GM12801 (cell line): ENCODE measurements at regions not wholly inside any gene's neighbourhood (a gene's known extent, or its start where the extent isn't known, plus 50 kb on each side); places are given as distances from the start of the nearest gene placed in this dataset.

Experiments used
- TF ChIP-seq, protein P1 (sequence below): IDR thresholded peaks from one replicate; pipeline ENCODE4 v1.5.1; 2011; ENCODE audit warnings: control low read depth; ENCODE audit not compliant: insufficient read length; ENCODE audit errors: extremely low read depth

DNA sequence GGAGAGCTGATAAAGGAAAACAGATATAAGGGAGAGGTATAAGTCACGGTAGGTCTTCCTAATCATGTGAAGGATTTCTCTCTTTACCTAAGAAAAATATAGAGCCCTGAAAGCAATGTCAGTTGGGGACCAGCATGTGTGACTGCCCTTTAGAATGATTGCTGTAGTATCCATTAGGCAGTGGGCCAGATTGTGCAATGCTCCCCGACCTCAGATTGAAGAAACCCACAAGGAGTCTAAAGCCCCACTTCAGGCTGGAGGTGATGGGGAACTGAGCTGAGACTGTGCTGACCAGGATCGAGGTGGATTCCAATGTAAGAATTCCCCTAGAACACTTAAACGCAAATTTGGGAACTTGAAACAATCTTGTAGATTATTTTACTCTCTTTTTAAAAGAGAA, 614.4 kb downstream of the LIG4 start:
- TF ChIP-seq, protein P1, sequence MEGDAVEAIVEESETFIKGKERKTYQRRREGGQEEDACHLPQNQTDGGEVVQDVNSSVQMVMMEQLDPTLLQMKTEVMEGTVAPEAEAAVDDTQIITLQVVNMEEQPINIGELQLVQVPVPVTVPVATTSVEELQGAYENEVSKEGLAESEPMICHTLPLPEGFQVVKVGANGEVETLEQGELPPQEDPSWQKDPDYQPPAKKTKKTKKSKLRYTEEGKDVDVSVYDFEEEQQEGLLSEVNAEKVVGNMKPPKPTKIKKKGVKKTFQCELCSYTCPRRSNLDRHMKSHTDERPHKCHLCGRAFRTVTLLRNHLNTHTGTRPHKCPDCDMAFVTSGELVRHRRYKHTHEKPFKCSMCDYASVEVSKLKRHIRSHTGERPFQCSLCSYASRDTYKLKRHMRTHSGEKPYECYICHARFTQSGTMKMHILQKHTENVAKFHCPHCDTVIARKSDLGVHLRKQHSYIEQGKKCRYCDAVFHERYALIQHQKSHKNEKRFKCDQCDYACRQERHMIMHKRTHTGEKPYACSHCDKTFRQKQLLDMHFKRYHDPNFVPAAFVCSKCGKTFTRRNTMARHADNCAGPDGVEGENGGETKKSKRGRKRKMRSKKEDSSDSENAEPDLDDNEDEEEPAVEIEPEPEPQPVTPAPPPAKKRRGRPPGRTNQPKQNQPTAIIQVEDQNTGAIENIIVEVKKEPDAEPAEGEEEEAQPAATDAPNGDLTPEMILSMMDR = no peak

DNA sequence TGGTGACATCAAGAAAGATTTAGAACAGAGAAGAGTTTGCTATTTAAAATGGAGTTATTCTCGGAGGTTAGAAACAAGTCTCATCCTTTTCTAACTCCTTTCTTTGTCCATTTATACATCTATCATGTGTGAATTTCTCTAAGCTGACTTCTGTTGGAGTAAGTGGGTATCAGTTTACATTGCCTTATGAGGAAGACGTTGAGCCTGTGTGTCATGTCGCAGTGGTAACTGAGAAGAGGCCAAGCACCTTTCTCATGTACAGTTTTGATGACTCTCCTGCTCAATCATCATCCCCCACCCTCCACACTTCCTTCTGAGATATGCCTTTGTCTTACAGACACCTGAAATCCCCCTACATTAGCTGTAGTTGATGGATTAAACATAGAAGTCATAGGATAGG, 624.8 kb downstream of the LIG4 start:
- TF ChIP-seq, protein P1 = no peak

DNA sequence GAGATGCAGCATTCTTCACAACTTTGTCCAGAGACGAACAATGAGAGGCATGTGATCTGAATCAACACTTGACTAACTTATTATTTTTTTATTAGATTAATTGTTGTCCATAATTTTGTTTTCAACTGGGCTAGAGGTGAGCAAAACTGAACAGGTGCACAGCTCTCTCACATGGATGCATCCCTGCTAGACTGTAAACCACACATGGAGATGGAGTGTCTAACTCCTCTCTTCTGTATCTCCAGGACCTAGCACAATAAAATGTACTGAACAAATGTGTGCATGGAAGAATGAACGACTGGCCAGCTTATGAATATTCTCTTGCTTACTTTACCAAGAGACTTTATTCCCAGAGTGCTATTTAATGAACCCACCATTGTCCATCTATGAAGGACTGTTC, 627.7 kb downstream of the LIG4 start:
- TF ChIP-seq, protein P1 = no peak

DNA sequence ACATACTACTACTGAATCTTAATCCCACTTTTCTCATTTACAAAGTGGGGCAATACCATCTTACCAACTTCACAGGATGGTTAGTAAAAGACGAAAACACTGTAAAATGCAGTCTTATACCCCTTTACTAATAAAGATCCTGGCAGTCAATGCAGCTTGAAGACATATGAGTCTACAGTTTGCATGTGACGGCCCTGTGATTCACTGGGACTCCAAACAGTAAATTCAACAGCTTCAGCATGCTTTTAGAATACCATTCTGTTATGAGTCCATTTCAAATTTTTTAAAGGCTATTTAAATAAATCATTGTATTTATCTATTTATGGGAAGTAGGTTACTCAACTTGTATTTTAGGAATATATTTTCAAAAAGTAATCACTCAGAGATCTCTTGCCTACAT, 629.1 kb downstream of the LIG4 start:
- TF ChIP-seq, protein P1 = no peak

DNA sequence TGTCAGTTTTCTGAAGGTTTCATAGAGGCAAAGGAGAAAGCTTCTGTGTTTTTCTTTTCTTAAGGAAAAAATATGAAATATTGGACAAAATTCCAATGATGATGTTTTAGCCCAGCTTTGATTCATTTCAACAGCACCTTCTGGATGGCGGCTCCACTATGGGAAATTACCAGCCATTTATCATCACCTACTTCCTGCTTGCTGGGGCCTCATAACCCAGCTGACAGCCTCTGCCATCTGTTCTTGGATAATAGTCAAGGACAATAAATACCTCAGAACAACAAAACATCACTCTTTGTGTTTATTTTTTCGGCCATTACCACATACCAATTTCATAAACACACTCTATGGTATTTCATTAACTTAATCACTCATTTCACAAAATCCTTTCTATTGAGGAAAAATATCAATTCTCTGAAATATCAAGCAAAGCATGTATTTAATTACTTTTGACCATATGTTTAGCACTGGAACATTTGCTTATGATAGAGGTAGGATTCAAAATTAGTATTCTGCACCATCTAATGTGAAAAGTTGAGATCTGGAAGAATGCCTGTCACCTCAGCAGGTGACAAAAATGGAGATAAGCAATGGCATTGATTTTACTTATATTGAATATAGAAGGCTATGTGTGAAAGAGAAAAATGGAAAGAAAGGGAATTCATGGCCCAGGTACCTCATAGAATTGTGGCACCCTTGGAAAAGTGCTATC, 629.7 kb downstream of the LIG4 start:
- TF ChIP-seq, protein P1 = no peak

DNA sequence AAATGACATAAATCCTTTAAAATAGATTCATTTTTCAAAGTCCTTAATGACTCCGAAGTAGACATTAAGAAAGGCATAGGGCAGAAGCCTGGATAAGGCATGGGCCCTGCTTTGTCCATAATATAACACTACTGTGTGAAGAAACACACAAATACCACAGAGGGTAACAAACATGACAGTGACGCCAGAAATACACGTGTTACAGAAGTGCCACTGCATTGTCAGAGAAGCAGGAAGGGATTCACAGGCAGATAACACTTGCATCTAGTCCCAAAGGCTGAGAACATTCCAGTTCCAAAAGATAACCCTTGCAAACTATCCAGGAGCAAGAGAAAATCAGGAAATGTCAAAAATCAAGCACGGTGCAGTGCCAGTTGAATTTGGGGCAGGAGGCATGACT, 633.2 kb downstream of the LIG4 start:
- TF ChIP-seq, protein P1 = no peak

DNA sequence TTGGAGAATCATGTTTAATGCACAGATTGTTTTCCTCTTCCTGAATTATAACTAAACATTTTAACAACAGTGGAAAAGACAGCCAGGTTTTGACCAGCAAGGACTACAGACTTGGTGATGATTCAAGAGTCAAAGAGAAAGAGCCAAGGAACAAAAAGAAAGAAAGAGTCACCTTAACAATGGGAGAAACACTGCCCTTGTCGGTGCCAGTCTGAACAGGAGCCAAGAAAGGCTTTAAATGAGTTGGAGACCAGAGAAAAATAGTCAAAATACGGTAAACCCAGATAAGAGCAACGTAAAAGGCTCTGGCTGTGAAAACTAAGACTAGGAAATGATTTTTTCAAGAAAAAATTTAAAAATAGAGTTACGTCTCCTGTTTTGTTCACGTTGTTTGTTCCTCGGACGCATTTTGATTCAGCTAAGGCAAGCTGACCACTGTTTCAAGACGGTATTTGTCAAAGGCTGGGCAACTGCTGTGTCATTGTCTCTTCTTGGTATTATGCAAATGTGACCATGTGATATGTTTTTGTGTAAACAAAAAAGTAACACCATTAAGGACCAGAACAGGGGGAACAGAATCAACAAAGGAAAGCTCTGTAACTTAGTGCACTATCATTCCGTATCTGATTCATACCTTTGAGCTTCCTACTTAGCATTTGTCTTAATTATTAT, 634.5 kb downstream of the LIG4 start:
- TF ChIP-seq, protein P1 = no peak
